ENCODE measurements at regions not wholly inside any gene's neighbourhood (a gene's known extent, or its start where the extent isn't known, plus 50 kb on each side); places are given as distances from the start of the nearest gene placed in this dataset.

DNA sequence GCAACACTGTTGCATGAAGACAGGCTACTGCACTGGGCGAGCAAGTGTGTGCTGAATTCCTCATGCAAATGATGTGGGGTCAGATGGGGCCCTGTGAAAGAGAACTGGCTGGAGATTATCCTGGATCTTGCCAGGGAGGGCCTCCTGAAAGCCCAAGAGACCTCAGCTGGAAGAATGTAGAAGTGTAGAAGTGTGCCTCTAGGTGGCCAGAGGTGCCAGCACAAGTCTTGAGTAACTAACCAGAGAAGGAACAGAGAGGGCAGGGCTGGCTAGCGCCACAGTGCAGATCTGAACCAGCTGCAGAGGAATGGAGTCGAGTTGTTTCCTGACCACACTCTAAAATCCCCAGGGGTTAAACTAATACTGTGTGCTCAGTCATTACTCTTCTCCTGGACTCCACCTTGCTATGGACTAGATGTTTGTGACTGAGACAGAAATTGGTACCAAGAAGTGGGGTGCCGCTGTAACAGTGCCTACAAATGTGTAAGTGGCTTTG lies 399.3 kb downstream of the LRATD1 start:
- Histone ChIP-seq H3K36me3 (no peaks in the 10 kb centered on the region), H3K9me3 (no peaks in the 10 kb centered on the region), H3K4me1 (no peaks in the 10 kb centered on the region), H3K27me3 (no peaks in the 10 kb centered on the region), H3K27ac (no peak overlapping the region), H3K4me3 (no peak overlapping the region)
- no peak for TF ChIP-seq POLR2A (IDR thresholded peaks at IDR 0.05)
- TF ChIP-seq, protein P1, sequence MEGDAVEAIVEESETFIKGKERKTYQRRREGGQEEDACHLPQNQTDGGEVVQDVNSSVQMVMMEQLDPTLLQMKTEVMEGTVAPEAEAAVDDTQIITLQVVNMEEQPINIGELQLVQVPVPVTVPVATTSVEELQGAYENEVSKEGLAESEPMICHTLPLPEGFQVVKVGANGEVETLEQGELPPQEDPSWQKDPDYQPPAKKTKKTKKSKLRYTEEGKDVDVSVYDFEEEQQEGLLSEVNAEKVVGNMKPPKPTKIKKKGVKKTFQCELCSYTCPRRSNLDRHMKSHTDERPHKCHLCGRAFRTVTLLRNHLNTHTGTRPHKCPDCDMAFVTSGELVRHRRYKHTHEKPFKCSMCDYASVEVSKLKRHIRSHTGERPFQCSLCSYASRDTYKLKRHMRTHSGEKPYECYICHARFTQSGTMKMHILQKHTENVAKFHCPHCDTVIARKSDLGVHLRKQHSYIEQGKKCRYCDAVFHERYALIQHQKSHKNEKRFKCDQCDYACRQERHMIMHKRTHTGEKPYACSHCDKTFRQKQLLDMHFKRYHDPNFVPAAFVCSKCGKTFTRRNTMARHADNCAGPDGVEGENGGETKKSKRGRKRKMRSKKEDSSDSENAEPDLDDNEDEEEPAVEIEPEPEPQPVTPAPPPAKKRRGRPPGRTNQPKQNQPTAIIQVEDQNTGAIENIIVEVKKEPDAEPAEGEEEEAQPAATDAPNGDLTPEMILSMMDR (IDR thresholded peaks at IDR 0.05 in 4 of 5, conservative IDR thresholded peaks at IDR 0.05 in 1 of 5), result no peak
- intact Hi-C loops (cut with DNase I; ENCODE audit: low total_unique reads) (no loop called here), in situ Hi-C loops (cut with MboI; ENCODE audit: low sequenced_read_pairs in 4 of 4) (no loop called here)
- DNase-seq, result no peak
- ATAC-seq, result no peak

- H3K9me3 ChIP-seq, result no peaks in the 10 kb centered on the region
- H3K27ac ChIP-seq, result no peak overlapping the region
- no peaks in the 10 kb centered on the region for H3K4me1 ChIP-seq
- no peaks in the 10 kb centered on the region for H3K27me3 ChIP-seq
- DNase-seq (no peak), ATAC-seq (no peak)
- in situ Hi-C loops (cut with MboI; ENCODE audit: low sequenced_read_pairs in 4 of 4) (no loop called here), intact Hi-C loops (cut with DNase I; ENCODE audit: low total_unique reads) (no loop called here)
- H3K36me3 ChIP-seq, result no peaks in the 10 kb centered on the region
- no peak overlapping the region for H3K4me3 ChIP-seq
- TF ChIP-seq, protein P1 (IDR thresholded peaks at IDR 0.05 in 4 of 5, conservative IDR thresholded peaks at IDR 0.05 in 1 of 5), result no peak
- TF ChIP-seq POLR2A (IDR thresholded peaks at IDR 0.05), result no peak
Measured at GRCh38 chr2:15034246-15034645, 401.7 kb downstream of the LRATD1 start.

- Histone ChIP-seq H3K27ac (no peak overlapping the region), H3K9me3 (no peaks in the 10 kb centered on the region), H3K36me3 (no peaks in the 10 kb centered on the region), H3K27me3 (no peaks in the 10 kb centered on the region), H3K4me1 (no peaks in the 10 kb centered on the region), H3K4me3 (no peak overlapping the region)
- in situ Hi-C loops (cut with MboI; ENCODE audit: low sequenced_read_pairs in 4 of 4), result no loop called here
- no peak for TF ChIP-seq POLR2A (IDR thresholded peaks at IDR 0.05)
- TF ChIP-seq, protein P1 (IDR thresholded peaks at IDR 0.05 in 4 of 5, conservative IDR thresholded peaks at IDR 0.05 in 1 of 5), result no peak
- intact Hi-C loops (cut with DNase I; ENCODE audit: low total_unique reads), result no loop called here
- DNase-seq, result no peak
- no peak for ATAC-seq
Measured at GRCh38 chr2:15034860-15035259, 402.3 kb downstream of the LRATD1 start.

DNA sequence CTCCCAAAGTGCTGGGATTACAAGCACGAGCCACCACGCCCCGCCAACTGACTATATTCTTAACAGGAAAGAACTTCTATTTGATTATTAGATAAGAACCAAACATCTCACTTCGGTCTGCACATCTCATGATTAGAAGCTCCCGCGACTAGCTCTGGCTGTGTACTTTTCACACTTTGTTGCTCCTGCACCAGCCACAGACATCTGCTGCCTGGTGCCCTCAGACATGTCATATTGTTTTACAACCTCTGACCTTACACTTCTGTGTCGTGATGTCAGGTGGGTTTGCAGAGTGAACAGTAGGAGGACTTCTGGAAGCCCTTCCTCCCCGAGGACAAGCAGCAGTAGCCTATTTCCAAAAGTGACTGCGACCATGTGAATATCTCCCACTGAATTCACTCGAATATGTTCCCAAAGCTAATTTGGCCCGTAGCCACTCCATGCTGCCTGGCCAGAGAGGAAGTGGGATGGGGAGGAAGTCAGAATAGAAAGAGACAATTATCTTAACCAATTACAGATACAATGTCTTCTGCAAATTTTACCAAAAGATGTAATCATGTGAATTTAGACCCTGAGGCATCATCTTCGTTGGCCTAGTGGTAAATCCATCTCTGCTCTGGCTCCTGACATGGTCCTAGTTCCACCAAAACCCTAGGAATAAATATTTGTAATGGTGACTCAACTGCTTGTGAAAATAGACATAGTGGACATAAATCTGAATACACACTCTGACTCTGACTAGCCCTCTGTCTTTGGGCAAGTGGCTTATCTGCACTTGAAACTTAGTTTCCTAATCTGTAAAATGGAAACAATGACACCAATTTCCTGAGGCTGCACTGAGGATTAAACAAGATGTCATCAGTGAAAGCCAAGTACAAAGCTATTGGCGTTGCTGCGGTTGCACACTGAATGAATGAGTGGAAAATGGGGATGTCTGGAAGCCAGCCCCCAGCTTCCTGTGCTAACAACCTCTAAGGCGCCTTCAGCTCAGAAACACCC lies 406.1 kb downstream of the LRATD1 start:
- in situ Hi-C loops (cut with MboI; ENCODE audit: low sequenced_read_pairs in 4 of 4) (no loop called here), intact Hi-C loops (cut with DNase I; ENCODE audit: low total_unique reads) (no loop called here)
- DNase-seq, result no peak
- no peaks in the 10 kb centered on the region for H3K27me3 ChIP-seq
- no peak for TF ChIP-seq POLR2A (IDR thresholded peaks at IDR 0.05)
- TF ChIP-seq, protein P1 (IDR thresholded peaks at IDR 0.05 in 4 of 5, conservative IDR thresholded peaks at IDR 0.05 in 1 of 5), result no peak
- H3K9me3 ChIP-seq, result no peaks in the 10 kb centered on the region
- no peak for ATAC-seq
- H3K4me3 ChIP-seq, result no peak overlapping the region
- no peak overlapping the region for H3K27ac ChIP-seq
- no peaks in the 10 kb centered on the region for H3K36me3 ChIP-seq
- peaks cover 0 to 10% of the 10 kb centered on the region in 2 donors for H3K4me1 ChIP-seq

All from gastrocnemius medialis (tissue), 4 donors.